ENCODE measurements at regions not wholly inside any gene's neighbourhood (a gene's known extent, or its start where the extent isn't known, plus 50 kb on each side); places are given as distances from the start of the nearest gene placed in this dataset.

DNA sequence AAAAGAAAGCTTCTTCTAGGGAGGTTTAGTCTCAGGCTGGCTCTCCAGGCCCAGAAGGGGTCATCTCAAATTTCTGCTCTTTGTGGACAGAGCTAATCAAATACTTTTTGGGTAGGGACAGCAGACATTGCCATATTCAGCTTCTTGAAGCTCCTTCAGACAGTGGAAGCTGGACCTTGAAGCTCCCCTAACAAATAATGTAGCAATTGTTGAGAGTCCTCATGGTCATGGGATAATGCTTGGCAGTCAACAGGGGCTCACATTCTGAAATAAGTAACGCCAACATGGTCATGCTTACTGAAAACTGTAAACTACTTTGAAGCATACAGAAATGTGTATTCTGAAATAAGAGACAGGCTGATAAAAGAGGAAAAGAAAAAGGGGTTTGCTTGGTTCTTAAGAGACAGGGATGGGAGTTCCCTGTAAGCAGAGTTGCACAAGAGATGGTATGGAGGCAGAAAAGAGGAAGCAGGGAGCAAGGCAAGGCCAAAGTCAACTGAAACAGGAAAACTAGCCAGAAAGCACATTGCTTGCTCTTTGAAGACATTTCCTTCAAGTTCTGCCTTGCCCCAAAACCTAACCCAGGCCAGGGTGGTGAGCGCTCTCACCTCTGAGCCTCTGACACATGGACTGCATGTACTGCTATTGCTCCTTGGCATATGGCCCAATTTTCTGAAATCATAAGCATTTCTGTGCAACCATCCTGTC lies 53.1 kb upstream of the KMT2E start (continued):
- TF ChIP-seq, protein P1, sequence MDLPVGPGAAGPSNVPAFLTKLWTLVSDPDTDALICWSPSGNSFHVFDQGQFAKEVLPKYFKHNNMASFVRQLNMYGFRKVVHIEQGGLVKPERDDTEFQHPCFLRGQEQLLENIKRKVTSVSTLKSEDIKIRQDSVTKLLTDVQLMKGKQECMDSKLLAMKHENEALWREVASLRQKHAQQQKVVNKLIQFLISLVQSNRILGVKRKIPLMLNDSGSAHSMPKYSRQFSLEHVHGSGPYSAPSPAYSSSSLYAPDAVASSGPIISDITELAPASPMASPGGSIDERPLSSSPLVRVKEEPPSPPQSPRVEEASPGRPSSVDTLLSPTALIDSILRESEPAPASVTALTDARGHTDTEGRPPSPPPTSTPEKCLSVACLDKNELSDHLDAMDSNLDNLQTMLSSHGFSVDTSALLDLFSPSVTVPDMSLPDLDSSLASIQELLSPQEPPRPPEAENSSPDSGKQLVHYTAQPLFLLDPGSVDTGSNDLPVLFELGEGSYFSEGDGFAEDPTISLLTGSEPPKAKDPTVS (IDR thresholded peaks at IDR 0.05; ENCODE audit: low read depth, low read length) = no peak
- TF ChIP-seq IKZF2 (IDR thresholded peaks at IDR 0.05) (peak; percentile 69 to 78), CBX3 (IDR thresholded peaks at IDR 0.05; ENCODE audit: borderline replicate concordance, low read depth) (no peak), NBN (IDR thresholded peaks at IDR 0.05) (0 out of 2 replicates have a peak, but pooled peaks have one; percentile 33), CEBPB (IDR thresholded peaks at IDR 0.05; ENCODE audit: borderline replicate concordance in 1 of 2, low read depth in 2 of 2, low read length in 2 of 2) (peak in 1 of 2 experiments; percentile 15; a peak in 1 of 4 replicates), SPI1 (IDR thresholded peaks at IDR 0.05; ENCODE audit: borderline replicate concordance, insufficient read depth, low read depth, low read length) (peak; percentile 83), TARDBP (IDR thresholded peaks at IDR 0.05; ENCODE audit: borderline replicate concordance) (no peak), TCF12 (IDR thresholded peaks at IDR 0.05; ENCODE audit: low read depth, low read length) (no peak)
- TF ChIP-seq, protein P2, sequence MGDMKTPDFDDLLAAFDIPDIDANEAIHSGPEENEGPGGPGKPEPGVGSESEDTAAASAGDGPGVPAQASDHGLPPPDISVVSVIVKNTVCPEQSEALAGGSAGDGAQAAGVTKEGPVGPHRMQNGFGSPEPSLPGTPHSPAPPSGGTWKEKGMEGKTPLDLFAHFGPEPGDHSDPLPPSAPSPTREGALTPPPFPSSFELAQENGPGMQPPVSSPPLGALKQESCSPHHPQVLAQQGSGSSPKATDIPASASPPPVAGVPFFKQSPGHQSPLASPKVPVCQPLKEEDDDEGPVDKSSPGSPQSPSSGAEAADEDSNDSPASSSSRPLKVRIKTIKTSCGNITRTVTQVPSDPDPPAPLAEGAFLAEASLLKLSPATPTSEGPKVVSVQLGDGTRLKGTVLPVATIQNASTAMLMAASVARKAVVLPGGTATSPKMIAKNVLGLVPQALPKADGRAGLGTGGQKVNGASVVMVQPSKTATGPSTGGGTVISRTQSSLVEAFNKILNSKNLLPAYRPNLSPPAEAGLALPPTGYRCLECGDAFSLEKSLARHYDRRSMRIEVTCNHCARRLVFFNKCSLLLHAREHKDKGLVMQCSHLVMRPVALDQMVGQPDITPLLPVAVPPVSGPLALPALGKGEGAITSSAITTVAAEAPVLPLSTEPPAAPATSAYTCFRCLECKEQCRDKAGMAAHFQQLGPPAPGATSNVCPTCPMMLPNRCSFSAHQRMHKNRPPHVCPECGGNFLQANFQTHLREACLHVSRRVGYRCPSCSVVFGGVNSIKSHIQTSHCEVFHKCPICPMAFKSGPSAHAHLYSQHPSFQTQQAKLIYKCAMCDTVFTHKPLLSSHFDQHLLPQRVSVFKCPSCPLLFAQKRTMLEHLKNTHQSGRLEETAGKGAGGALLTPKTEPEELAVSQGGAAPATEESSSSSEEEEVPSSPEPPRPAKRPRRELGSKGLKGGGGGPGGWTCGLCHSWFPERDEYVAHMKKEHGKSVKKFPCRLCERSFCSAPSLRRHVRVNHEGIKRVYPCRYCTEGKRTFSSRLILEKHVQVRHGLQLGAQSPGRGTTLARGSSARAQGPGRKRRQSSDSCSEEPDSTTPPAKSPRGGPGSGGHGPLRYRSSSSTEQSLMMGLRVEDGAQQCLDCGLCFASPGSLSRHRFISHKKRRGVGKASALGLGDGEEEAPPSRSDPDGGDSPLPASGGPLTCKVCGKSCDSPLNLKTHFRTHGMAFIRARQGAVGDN (IDR thresholded peaks at IDR 0.05) = peak; percentile 77
